NCI-H1436 treated with DMSO at 0.1 percent for 48 hours (cell line): ENCODE measurements at regions not wholly inside any gene's neighbourhood (a gene's known extent, or its start where the extent isn't known, plus 50 kb on each side); places are given as distances from the start of the nearest gene placed in this dataset.

Source experiments
- DNase-seq: peaks from one replicate; lab custom pipeline; 2025; lab: John Stamatoyannopoulos, UW

DNA sequence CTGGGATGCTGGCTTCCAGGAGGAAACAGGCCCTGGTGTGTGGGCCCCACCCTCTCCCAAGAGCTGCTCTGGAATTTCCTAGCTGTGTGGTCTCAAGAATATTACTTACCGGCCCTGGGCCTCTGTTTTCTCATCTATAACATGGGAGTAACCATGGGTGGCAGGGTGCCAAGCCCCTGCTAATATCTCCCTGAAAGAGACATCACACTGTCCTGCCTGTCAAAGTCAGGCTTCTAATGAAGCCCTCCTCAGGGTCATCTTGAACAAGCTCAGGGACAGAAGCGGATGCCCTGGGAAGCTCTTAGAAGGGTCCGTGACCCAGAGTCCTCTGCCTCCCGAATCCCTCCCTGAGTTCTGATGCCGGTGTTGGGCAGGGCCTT, 173.2 kb upstream of the HDAC4 start:
- no peak for DNase-seq

DNA sequence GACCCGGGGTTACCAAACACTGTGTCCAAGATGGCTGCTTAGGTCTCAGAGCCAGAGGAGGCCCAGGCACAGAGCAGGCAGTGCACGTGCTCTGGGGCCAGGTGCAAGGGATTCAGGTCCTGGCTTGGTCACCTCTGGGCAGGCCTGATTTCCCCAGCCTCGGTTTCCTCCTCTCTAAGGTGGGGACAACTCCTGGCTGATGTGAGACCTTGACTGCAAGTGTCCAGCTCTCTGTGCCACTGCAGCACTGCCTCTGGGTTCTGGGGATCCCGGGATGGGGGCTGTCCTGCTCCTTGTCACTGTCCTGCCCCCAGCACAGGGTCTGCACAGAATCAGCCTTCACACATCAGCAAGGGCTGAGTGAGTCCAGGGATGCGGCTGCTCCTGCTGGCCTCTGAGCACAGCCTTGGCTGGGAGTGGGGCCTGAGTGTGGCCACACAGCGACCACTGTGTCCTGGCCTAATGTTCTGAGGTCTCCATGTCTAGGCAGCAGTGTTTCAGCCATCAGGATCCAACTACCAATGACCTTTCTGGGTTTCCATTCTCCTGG, 170.2 kb upstream of the HDAC4 start:
- no peak for DNase-seq

DNA sequence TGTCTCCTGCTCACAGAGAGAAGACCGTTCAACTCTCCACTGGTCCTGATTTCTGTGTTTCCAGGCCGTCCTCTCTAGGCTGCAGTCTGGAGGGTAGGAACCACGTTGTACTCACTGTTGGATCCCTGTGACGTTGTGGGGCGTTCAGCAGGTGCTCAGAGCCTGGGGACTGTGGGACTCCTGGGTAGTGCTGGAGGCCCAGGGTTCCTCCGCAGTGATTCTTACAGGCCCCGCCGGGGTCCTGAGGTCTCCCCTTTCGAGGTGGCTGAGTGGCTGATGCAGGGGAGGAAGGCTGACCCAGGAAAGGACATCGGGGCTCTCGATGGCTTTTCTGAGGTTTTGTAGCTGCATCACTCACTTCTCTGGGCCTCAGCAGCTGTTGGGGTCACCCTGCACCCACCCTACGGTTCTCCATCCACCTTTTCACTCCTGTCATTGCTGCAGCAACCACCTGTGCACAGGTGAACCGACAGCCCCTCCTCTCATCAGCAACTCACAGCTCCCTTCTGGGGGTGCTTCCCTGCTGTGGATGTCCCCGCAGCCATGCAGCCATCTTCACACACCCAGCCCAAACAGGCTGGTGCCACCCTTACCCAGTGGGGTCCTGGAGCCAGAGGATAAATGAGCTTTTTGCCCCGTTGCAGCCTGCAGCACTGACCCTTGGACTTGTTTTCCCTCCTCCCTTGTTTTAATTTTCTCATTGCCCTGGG, 169.6 kb upstream of the HDAC4 start:
- DNase-seq = no peak

DNA sequence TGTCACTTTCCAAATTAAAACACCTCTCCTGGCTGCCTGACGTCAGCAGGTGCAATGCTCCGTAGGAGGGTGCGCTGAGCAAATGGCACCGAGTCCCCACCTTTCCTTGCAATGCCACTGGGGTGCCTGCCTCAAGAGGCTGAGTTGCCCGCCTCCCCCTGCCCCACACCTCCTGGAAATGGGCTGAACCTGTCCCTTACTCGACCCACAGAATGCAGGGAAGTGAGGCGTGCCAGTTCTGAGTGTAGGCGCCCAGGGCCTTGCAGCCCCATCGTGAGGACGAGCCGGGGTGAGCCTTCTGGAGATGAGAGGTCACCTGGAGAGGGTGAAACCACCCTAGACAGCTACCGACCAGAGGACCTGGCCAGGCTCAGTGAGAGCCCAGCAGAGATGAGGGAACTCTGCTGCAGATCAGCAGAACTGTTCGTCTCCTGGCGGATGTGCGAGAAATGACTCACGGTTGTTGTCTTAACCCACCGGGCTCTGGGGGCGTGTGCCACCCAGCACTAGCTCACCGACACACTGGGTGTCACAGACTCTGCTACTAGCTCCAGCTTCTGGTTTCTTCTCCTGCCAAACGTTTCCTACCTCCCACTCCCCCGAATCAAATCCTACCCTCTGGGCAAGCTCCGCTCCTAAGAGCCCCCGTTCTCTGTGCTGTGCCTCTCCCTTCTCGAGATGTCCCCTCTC, 168.7 kb upstream of the HDAC4 start:
- DNase-seq = no peak

DNA sequence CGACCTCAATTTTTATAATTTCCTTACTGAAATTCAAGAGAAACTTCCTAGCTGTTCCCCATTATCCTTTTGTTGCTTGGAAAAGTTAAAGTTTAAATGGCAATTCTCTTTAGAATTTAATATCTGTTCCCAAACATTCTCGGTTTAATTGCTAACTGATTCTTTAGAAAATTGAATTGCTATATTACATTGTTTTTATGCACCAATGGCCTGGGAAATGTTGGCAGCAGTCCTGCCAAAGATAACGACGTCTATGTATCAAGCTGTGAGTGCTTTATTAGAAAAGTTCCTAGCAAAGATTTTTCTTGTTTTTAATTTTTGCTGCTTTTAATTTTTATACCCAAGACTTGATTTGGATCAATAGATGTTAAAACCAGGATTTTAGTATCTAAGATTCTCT, 167.8 kb upstream of the HDAC4 start:
- no peak for DNase-seq

DNA sequence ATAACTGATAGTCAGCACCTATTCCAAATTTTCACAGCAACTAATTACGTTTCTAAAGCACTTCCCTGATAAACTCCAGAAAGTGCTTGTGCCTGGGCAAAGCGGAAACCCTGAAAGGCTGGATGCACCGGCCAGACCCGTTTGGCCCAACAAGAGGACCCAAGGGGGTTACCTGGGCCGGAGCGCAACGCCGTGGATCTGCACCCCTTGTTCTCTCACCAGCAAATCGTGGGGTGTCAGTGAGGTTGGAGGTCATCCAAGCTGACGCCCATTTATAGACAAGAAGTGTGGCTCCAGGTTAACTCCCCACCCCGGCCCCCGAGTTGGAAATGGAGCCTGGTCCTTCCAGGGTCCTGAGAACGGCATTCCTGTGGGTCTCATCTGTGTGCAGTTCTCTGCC, 167.0 kb upstream of the HDAC4 start:
- DNase-seq = no peak

DNA sequence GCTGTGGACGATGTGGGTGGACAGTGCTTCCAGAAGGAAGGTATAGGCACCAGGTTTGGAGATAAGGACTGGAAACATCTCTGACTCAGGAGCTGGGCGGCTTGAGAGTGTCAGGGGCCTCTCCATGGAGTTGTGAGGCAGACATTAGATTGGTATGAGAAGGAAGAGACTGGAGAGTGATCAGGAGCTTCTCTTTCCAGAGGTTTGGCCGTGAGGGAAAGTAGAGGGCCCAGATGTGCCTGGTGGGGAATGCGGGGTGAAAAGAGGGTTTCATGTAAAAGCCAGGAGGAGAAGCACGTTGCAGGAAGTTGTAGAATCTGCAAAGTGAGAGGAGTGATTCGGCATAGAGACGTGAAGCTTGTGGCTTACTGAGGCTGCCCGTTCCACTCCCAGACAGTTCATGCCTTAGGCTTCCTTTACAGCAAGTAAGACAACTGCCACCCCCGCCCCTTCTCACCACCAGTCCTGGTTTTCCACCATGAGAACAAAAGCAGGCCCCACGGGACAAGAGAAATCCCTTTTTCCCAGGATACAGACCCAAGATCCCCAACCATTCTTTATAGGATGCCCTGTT, 166.3 kb upstream of the HDAC4 start:
- DNase-seq = no peak

DNA sequence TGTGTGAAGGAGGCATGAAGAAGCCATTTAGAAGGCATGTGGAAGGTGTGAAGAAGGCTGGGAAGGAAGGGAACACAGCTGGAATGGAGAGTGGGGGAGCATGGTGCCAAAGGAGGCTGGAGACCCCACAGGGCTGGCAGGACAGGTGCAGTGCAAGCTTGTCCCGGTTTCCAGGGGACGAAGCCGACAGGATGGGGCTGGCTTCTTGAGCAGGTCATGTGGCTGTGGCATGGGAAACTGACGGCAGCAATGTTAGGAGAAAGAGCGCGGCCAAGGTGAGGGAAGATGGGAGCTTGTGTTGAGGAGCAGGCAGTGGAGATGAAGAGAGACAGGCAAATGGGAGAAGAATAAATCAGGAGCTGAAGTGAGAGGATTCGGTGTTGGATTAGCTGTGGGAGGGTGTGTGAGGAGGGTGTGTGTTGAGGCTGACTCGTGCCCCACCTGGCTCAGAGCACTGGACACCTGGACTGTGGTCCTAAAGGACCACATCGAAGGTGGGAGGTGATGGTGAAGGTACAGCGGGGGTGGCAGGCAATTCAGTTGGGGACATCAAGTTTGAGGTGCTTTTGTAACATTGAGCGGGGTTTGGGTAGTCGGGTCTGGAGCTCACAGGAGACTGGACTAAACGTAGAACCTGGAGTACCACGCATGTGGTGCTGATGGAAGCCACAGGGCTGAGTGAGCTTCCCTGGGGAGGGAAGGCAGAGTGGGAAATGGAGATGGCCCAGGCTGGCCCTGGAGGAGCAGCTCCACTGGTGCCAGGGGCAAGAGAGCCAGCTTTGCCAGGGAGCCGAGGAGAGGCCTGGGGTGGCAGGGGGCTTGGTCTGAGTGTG, 165.6 kb upstream of the HDAC4 start:
- no peak for DNase-seq

DNA sequence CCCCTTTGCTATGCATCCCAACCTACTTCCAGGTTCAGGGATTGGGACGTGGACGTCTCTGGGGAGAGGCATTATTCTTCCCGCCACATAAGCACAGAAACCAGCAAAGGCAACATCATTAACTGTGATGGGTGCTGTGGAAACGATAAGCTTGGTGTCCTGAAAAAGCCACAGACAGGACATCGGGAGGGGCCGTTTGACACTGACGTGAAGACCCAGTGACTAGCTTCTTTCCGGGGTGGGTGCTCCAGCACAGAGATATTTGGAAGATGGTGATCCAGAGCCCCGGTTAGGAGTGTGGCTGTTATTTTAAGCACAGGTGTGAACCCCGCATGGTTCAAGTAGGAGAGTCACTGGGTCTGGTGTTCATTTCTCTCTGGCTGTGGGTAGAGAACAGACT, 163.8 kb upstream of the HDAC4 start:
- no peak for DNase-seq

DNA sequence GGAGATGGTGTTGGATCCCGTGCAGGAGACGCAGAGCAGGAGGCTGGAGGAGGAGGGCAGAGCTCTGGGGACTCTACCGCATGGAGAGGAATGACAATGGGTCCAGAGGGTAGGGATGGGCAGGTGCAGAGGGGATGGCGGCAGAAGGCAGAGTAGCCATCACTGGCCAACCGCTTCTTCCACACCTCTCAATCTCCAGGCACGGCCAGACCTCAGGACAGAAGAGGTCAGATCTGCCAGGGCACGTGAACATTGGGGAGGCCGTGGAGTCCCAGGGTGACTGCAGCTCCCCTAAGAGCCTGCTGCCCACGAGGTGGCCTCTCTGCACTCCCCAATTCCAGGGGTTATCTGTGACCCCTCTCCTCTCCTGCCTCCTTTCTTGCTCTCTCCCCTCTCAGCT, 162.7 kb upstream of the HDAC4 start:
- DNase-seq = no peak

DNA sequence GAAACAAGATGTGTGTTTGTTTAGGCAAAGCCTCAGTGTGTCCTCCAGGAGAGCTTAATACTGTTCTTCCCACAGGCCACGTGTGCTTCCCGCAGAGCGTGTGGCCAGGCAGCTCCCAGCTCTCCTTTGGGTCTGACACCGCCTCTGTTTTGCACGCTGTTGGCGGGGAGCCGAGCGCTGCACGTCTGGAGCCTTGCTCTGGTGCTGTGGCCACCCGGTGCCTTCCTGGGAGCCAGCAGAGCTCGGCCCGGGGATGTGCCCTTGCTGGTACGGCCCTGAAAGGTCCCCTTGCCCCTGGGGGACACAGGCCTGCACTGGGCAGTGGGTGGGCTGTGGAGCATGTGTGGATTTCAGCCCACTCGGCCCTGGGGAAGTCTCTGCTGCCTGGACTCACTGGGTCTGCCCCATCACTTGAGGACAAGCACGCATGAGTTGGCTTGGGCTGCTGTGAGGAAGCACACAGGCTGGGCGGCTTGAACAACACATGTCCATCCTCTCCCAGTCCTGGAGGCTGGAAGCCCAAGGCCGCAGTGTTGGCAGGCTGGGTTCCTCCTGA, 160.7 kb upstream of the HDAC4 start:
- no peak for DNase-seq

DNA sequence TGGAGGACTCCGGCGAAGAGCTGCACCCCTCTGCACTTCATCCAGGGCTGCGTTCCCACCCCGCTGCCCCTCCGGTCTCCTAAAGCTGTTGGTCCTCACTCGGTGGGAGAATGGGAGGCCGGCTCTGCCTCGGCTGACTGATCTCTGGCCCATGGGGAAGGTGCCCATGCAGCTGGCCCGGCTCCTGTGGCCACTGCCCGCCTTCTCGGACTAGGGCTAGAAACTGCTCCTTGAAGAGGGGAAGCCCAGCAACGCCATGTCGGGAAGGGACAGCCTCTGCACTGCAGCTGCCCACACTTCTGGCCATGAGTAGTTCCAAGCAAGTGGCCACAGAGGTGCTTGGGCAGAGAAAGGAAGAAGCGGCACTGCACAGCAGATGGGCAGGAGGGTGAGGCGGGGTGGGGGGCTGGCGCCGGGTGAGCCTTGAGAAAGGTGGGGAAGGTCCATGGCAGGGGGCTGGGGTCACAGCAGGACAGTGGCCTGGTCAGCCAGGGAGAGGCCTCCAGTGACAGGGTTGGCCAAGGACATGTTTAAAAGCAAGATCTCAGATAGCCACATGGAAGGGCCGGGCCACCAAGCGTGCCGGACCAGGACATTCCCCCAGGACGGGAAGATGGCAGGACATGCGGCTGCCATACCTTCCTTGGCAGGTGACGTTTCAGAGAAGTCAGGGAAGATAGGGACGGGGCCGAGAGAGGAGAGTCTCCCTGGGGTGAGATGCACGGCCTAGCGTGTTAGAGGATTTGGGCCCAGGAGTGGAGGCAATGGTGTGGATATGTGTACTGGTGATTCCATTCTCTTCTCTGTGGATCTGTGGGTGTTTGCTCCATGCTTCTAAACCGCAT, 158.8 kb upstream of the HDAC4 start:
- no peak for DNase-seq

DNA sequence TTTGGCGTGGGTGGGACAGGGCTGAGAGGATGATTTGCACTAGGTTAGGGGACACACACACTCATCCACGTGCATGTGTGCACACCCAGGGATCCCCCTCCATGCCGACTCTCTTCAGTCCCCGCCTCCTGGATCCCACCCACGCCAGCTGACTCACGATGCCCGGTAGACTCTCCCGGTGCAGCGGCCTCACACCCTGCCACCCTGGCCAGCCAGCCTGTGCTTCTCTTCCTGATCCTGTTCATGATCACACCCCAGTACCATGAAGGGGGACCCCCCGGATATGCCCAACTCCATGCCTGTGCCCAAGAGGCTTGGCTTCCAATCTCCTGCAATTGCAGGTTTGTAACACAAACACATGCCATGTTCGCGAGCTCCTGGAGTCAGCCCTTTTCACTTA, 157.8 kb upstream of the HDAC4 start:
- DNase-seq = no peak

DNA sequence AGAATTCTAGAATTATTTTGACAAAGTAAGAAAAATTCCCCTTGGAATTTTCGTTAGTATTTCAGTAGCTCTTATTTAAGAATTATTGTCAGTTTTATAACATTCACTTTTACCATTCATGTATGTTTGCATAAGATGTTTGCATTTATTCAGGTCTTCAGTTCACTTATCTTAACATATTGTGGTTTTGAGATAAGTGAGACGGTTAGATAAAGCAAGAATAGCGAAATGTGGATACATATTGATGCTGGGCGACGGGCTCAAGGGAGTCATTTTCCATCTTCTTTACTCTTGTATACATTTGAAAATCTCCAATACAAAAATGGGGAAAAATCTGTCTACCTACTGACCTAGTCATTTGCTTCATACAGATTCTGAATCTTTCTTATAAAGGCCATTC, 156.7 kb upstream of the HDAC4 start:
- DNase-seq = no peak

DNA sequence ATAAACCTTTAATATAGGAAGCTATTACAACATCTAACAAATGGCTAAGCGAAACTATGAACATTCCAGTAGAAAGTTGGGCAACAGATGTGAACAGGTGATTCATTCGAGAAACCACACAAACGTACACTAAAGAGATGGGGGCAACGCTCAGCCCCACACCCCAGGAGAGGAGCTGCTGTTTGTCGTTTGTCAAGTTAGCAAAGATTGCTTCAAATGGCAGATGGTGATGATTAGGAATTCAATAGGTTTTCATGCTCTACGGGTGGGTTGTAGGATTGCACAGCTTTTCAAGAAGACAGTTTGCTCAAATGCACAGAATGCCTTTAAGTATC, 154.7 kb upstream of the HDAC4 start:
- DNase-seq = no peak

DNA sequence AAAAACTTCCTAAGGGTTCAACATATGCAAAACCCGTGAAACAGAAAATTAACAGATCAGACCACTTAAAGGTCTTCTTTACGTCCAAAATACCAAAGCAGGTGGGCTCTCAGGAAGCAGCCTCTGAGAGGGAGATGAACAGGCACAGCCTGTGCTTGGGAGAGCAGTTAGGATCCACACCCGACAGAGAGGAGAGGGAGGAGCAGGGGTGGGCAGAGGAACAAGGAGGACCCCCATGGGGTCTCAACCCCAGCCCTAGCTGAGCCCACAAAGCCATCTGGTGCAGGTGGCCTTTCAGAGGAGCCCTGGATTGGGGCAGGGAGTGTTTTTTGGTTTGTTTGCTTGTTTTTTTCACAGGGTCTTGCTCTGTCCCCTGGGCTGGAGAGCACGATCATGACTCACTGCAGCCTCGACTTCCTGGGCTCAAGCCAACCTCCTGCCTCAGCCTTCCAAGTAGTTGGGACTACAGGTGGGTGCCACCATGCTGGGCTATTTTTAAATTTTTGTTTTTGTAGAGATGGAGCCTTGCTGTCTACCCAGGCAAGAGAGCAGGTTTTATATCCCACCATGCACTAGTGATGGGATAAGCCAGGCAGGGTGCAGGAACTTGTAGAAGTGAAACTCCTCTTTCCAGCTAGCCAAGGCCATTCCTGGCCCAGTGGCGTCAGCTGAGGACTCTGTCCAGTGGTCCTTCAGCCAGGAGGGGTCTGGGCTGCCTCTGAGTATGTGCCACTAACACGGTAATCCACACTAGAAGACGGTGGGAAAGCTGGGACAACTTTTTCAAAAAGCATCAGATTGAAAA, 154.1 kb upstream of the HDAC4 start:
- no peak for DNase-seq

DNA sequence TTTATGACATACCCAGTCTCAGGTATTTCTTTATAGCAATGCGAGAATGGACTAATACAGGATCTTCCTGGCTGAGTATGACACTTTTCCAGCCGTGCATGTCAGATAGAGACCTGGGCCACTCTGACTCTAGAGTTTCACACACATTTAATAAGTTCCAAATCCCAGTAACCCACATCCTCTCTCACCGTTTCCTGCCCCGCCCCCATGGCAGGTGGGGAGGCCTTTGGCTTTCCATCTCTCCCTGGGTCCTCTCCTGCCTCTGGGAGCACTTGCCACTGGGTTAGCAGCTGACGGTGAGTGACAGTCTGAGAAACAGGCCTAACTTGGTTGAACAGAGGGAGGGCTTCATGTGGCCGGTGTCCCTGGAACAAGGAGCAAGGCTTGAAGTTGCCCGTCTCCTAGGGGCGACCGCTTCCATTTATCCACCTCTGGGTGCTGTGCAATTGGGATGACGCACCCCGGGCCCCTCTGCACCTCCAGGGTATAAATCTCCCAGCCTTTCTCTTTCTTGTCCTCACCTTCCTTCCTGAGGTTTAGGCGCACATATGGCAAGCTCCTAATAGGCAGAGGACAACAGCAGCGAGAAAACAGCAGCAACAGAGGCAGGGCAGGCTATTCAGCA, 152.7 kb upstream of the HDAC4 start:
- DNase-seq = no peak

DNA sequence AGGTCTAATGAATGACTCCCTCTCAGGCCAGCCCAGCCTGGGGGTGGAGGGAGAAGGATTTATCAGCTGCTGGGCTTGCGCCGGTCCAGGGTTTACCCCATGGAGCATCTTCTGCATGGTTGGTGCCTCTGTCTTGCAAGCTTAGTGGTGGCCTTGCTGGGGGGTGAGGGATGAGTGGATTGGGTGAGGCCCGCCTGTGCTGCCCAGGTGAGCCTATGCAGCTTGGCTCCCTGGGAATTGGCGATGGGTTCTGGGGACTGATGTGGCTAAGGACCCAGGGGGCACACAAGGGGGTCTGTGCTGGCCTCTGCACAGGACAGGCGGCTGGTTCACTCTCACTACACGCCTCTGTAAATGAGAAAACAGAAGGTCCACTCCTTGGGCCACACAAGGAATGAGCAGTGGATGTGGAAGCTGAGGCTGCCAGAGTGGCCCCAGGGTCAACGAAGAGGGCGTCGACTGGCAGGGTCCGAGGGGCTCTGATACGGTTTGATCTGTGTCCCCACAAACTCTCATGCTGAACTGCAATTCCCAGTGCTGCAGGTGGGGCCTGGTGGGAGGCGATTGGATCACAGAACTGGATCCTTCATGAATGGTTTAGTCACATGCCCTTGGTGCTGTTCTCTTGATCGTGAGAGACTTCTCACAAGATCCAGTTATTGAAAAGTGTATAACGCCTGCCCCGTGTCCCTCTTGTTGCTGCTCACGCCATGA, 151.6 kb upstream of the HDAC4 start:
- DNase-seq = no peak

DNA sequence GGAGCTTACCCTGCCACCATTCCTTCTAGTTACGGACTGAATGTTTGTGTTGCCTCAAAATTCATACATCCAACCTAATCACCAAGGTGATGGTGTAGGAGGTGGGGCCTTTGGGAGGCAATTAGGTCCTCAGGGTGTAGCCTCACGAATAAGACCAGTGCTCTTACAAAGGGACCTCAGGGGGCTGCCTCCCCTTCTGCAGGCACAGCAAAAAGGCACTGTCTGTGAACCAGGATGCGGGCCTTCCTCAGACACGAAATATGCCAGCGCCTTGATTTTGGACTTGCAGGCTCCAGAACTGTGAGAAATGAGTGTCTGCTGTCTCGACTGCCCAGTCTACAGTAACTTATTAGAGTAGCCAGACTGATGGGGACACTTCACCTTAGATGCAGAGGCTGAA, 150.4 kb upstream of the HDAC4 start:
- DNase-seq = no peak
